ENCODE measurements at regions not wholly inside any gene's neighbourhood (a gene's known extent, or its start where the extent isn't known, plus 50 kb on each side); places are given as distances from the start of the nearest gene placed in this dataset.
A peak's percentile ranks its signal among the peaks of the same experiment; 100 is the strongest.

DNA sequence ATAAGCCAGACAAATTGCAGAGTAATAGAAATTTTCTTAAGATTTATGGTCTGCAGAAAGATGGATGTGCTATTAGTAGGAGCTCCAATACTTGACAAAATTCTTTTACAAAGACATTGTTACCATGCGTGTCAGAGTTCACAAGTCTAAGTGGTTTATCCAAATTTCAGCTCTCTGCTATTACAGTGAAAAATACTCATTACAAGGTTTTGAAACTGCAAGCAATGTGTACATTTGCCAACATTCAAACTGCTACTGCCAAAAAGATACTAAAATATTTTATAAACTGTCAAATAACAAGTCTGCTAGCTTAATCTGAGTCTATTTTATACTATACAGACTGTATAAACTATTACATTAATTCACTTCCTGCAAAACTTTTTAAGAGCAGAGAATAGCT, 1341.5 kb upstream of the ACVR2A start:
- Histone ChIP-seq H3K36me3 (ENCODE audit: control insufficient read depth in 1 of 2, insufficient read depth in 2 of 2, low read depth in 1 of 2, low read length in 2 of 2) (no peaks in the 10 kb centered on the region), H3K4ac (ENCODE audit: low read depth in 1 of 2, low read length in 2 of 2) (no peak overlapping the region), H3K4me2 (ENCODE audit: low read length, poor library complexity, severe bottlenecking) (no peak overlapping the region), H2BK120ac (ENCODE audit: low read depth, low read length) (no peak overlapping the region), H2AFZ (ENCODE audit: low read depth, low read length) (no peak overlapping the region), H3K27me3 (ENCODE audit: control insufficient read depth in 1 of 2, insufficient read depth in 1 of 2, low read length in 2 of 2) (no peaks in the 10 kb centered on the region), H2BK12ac (ENCODE audit: low read length in 2 of 2) (no peak overlapping the region), H3K79me1 (replicated peaks; ENCODE audit: low read length, poor library complexity, severe bottlenecking) (no peaks in the 10 kb centered on the region), H3K4me1 (ENCODE audit: control insufficient read depth, insufficient read depth, low read depth, low read length) (no peaks in the 10 kb centered on the region), H2AK5ac (ENCODE audit: low read length, severe bottlenecking) (no peak overlapping the region), H3K23ac (ENCODE audit: low read length in 2 of 2) (no peak overlapping the region), H3K9me3 (ENCODE audit: control insufficient read depth, low read length) (no peaks in the 10 kb centered on the region), H3K9ac (ENCODE audit: low read length) (no peak overlapping the region), H2BK5ac (ENCODE audit: low read depth, low read length, poor library complexity, severe bottlenecking) (no peak overlapping the region), H3K4me3 (ENCODE audit: insufficient read depth in 1 of 2, low read depth in 1 of 2, low read length in 2 of 2) (no peak overlapping the region), H3K18ac (ENCODE audit: low read depth in 1 of 2, low read length in 2 of 2) (no peak overlapping the region), H3K27ac (ENCODE audit: low read length, poor library complexity, severe bottlenecking) (no peak overlapping the region), H4K91ac (ENCODE audit: low read length) (no peak overlapping the region), H2BK15ac (ENCODE audit: low read depth, poor library complexity, severe bottlenecking) (no peak overlapping the region), H4K8ac (ENCODE audit: low read length) (no peak overlapping the region), H3K14ac (ENCODE audit: low read length in 2 of 2) (no peak overlapping the region)
- WGBS, result 91% methylated on average over 1 of the region's 1 CpG
- no peak for DNase-seq

- Histone ChIP-seq H3K4ac (ENCODE audit: low read depth in 1 of 2, low read length in 2 of 2) (no peak overlapping the region), H3K27ac (ENCODE audit: low read length, poor library complexity, severe bottlenecking) (no peak overlapping the region), H3K4me2 (ENCODE audit: low read length, poor library complexity, severe bottlenecking) (no peak overlapping the region), H3K79me1 (replicated peaks; ENCODE audit: low read length, poor library complexity, severe bottlenecking) (no peaks in the 10 kb centered on the region), H3K36me3 (ENCODE audit: control insufficient read depth in 1 of 2, insufficient read depth in 2 of 2, low read depth in 1 of 2, low read length in 2 of 2) (no peaks in the 10 kb centered on the region), H2AFZ (ENCODE audit: low read depth, low read length) (no peak overlapping the region), H3K9me3 (ENCODE audit: control insufficient read depth, low read length) (peaks cover 9% of the 10 kb centered on the region), H3K4me3 (ENCODE audit: insufficient read depth in 1 of 2, low read depth in 1 of 2, low read length in 2 of 2) (no peak overlapping the region), H3K14ac (ENCODE audit: low read length in 2 of 2) (no peak overlapping the region), H2BK15ac (ENCODE audit: low read depth, poor library complexity, severe bottlenecking) (no peak overlapping the region), H2BK120ac (ENCODE audit: low read depth, low read length) (no peak overlapping the region), H3K18ac (ENCODE audit: low read depth in 1 of 2, low read length in 2 of 2) (no peak overlapping the region), H3K4me1 (ENCODE audit: control insufficient read depth, insufficient read depth, low read depth, low read length) (no peaks in the 10 kb centered on the region), H2BK12ac (ENCODE audit: low read length in 2 of 2) (no peak overlapping the region), H3K9ac (ENCODE audit: low read length) (no peak overlapping the region), H2AK5ac (ENCODE audit: low read length, severe bottlenecking) (no peak overlapping the region), H3K27me3 (ENCODE audit: control insufficient read depth in 1 of 2, insufficient read depth in 1 of 2, low read length in 2 of 2) (no peaks in the 10 kb centered on the region), H4K8ac (ENCODE audit: low read length) (no peak overlapping the region), H3K23ac (ENCODE audit: low read length in 2 of 2) (no peak overlapping the region), H2BK5ac (ENCODE audit: low read depth, low read length, poor library complexity, severe bottlenecking) (no peak overlapping the region), H4K91ac (ENCODE audit: low read length) (no peak overlapping the region)
- DNase-seq, result no peak
- no CpG with 5 or more reads among the region's 1 CpG for WGBS
Observed at GRCh38 chr2:146496248-146496647, 1348.6 kb upstream of the ACVR2A start.

- no peak overlapping the region for H3K14ac ChIP-seq (ENCODE audit: low read length in 2 of 2)
- H4K91ac ChIP-seq (ENCODE audit: low read length), result no peak overlapping the region
- no peaks in the 10 kb centered on the region for H3K27me3 ChIP-seq (ENCODE audit: control insufficient read depth in 1 of 2, insufficient read depth in 1 of 2, low read length in 2 of 2)
- H2BK12ac ChIP-seq (ENCODE audit: low read length in 2 of 2), result no peak overlapping the region
- H3K27ac ChIP-seq (ENCODE audit: low read length, poor library complexity, severe bottlenecking), result no peak overlapping the region
- H2BK120ac ChIP-seq (ENCODE audit: low read depth, low read length), result no peak overlapping the region
- no peak overlapping the region for H3K23ac ChIP-seq (ENCODE audit: low read length in 2 of 2)
- H4K8ac ChIP-seq (ENCODE audit: low read length), result no peak overlapping the region
- H2AFZ ChIP-seq (ENCODE audit: low read depth, low read length), result no peak overlapping the region
- no peak overlapping the region for H2BK5ac ChIP-seq (ENCODE audit: low read depth, low read length, poor library complexity, severe bottlenecking)
- H3K4me1 ChIP-seq (ENCODE audit: control insufficient read depth, insufficient read depth, low read depth, low read length), result no peaks in the 10 kb centered on the region
- no peak overlapping the region for H3K9ac ChIP-seq (ENCODE audit: low read length)
- no peak overlapping the region for H3K18ac ChIP-seq (ENCODE audit: low read depth in 1 of 2, low read length in 2 of 2)
- no peak overlapping the region for H3K4me2 ChIP-seq (ENCODE audit: low read length, poor library complexity, severe bottlenecking)
- H2AK5ac ChIP-seq (ENCODE audit: low read length, severe bottlenecking), result no peak overlapping the region
- no CpG with 5 or more reads among the region's 1 CpG for WGBS
- no peak overlapping the region for H3K4me3 ChIP-seq (ENCODE audit: insufficient read depth in 1 of 2, low read depth in 1 of 2, low read length in 2 of 2)
- peaks cover 8% of the 10 kb centered on the region for H3K9me3 ChIP-seq (ENCODE audit: control insufficient read depth, low read length)
- H3K4ac ChIP-seq (ENCODE audit: low read depth in 1 of 2, low read length in 2 of 2), result no peak overlapping the region
- H3K79me1 ChIP-seq (replicated peaks; ENCODE audit: low read length, poor library complexity, severe bottlenecking), result no peaks in the 10 kb centered on the region
- no peak overlapping the region for H2BK15ac ChIP-seq (ENCODE audit: low read depth, poor library complexity, severe bottlenecking)
- no peaks in the 10 kb centered on the region for H3K36me3 ChIP-seq (ENCODE audit: control insufficient read depth in 1 of 2, insufficient read depth in 2 of 2, low read depth in 1 of 2, low read length in 2 of 2)
- DNase-seq, result peak; percentile 9
Observed at GRCh38 chr2:146489386-146489785, 1355.4 kb upstream of the ACVR2A start.

GRCh38 chr2:146481629-146482028, 1363.2 kb upstream of the ACVR2A start:
- peak; percentile 10 for DNase-seq
- H3K4me3 ChIP-seq (ENCODE audit: insufficient read depth in 1 of 2, low read depth in 1 of 2, low read length in 2 of 2), result no peak overlapping the region
- WGBS, result 57% methylated on average over 1 of the region's 1 CpG

More at GRCh38 chr2:146481629-146482028, 1363.2 kb upstream of the ACVR2A start:
- Histone ChIP-seq H3K27ac (ENCODE audit: low read length, poor library complexity, severe bottlenecking) (no peak overlapping the region), H3K4me1 (ENCODE audit: control insufficient read depth, insufficient read depth, low read depth, low read length) (no peaks in the 10 kb centered on the region), H2AK5ac (ENCODE audit: low read length, severe bottlenecking) (no peak overlapping the region), H3K4me2 (ENCODE audit: low read length, poor library complexity, severe bottlenecking) (no peak overlapping the region), H2BK120ac (ENCODE audit: low read depth, low read length) (no peak overlapping the region), H3K79me1 (replicated peaks; ENCODE audit: low read length, poor library complexity, severe bottlenecking) (no peaks in the 10 kb centered on the region), H3K4ac (ENCODE audit: low read depth in 1 of 2, low read length in 2 of 2) (no peak overlapping the region), H3K14ac (ENCODE audit: low read length in 2 of 2) (no peak overlapping the region), H3K23ac (ENCODE audit: low read length in 2 of 2) (no peak overlapping the region), H2BK12ac (ENCODE audit: low read length in 2 of 2) (no peak overlapping the region), H3K9ac (ENCODE audit: low read length) (no peak overlapping the region), H2BK15ac (ENCODE audit: low read depth, poor library complexity, severe bottlenecking) (no peak overlapping the region), H3K18ac (ENCODE audit: low read depth in 1 of 2, low read length in 2 of 2) (no peak overlapping the region), H2BK5ac (ENCODE audit: low read depth, low read length, poor library complexity, severe bottlenecking) (no peak overlapping the region), H3K9me3 (ENCODE audit: control insufficient read depth, low read length) (no peaks in the 10 kb centered on the region), H3K36me3 (ENCODE audit: control insufficient read depth in 1 of 2, insufficient read depth in 2 of 2, low read depth in 1 of 2, low read length in 2 of 2) (no peaks in the 10 kb centered on the region), H4K91ac (ENCODE audit: low read length) (no peak overlapping the region), H2AFZ (ENCODE audit: low read depth, low read length) (no peak overlapping the region), H3K27me3 (ENCODE audit: control insufficient read depth in 1 of 2, insufficient read depth in 1 of 2, low read length in 2 of 2) (no peaks in the 10 kb centered on the region), H4K8ac (ENCODE audit: low read length) (no peak overlapping the region)
